MM.1S (cell line): ENCODE measurements at regions not wholly inside any gene's neighbourhood (a gene's known extent, or its start where the extent isn't known, plus 50 kb on each side); places are given as distances from the start of the nearest gene placed in this dataset.

Source experiments
- DNase-seq: peaks from one replicate; pipeline ENCODE4 v3.0.0-alpha.2; 2015
- H2AFZ ChIP-seq: fragments of 300-600 bp; sonication (generic); 2 replicates; pipeline ENCODE4 v1.6.0; 2016; ENCODE audit warnings: antibody characterized with exemption, low read length
- H3F3A ChIP-seq: fragments of 300-600 bp; sonication (generic); 2 replicates; pipeline ENCODE4 v1.6.1; 2016; ENCODE audit warnings: mild to moderate bottlenecking, antibody characterized with exemption, low read length, moderate library complexity, mixed read lengths; ENCODE audit not compliant: insufficient read depth
- H3K27ac ChIP-seq: fragments of 300-600 bp; sonication (generic); 2 replicates; pipeline ENCODE4 v1.5.1; 2016; ENCODE audit warnings: mild to moderate bottlenecking, low read length
- H3K27me3 ChIP-seq: fragments of 300-600 bp; sonication (generic); replicated peaks from 2 replicates; pipeline ENCODE4 v1.6.0; 2016; ENCODE audit warnings: low read length; ENCODE audit not compliant: insufficient read depth
- H3K36me3 ChIP-seq: fragments of 300-600 bp; sonication (generic); replicated peaks from 2 replicates; pipeline ENCODE4 v1.6.1; 2016; ENCODE audit warnings: mild to moderate bottlenecking, low read length, mixed read lengths; ENCODE audit not compliant: insufficient read depth
- H3K4me1 ChIP-seq: fragments of 300-600 bp; sonication (generic); 2 replicates; pipeline ENCODE4 v1.6.1; 2016; ENCODE audit warnings: low read length, mixed read lengths
- H3K4me2 ChIP-seq: fragments of 300-600 bp; sonication (generic); 2 replicates; pipeline ENCODE4 v1.6.0; 2016; ENCODE audit warnings: low read depth, low read length
- H3K4me3 ChIP-seq: fragments of 300-600 bp; sonication (generic); 2 replicates; pipeline ENCODE4 v1.5.1; 2016; ENCODE audit warnings: low read length, mixed read lengths
- H3K79me2 ChIP-seq: fragments of 300-600 bp; sonication (generic); 2 replicates; pipeline ENCODE4 v1.6.1; 2016; ENCODE audit warnings: mixed run types, low read length, mixed read lengths
- H3K9ac ChIP-seq: fragments of 300-600 bp; sonication (generic); 2 replicates; pipeline ENCODE4 v1.6.1; 2016; ENCODE audit warnings: low read length, mixed read lengths
- H3K9me2 ChIP-seq: fragments of 300-600 bp; sonication (generic); replicated peaks from 2 replicates; pipeline ENCODE4 v1.6.1; 2016; ENCODE audit warnings: mild to moderate bottlenecking, low read length, mixed read lengths; ENCODE audit not compliant: insufficient read depth
- H3K9me3 ChIP-seq: fragments of 300-600 bp; sonication (generic); replicated peaks from 2 replicates; pipeline ENCODE4 v1.6.1; 2016; ENCODE audit warnings: mild to moderate bottlenecking, low read length, mixed read lengths; ENCODE audit not compliant: insufficient read depth
- H4K20me1 ChIP-seq: fragments of 300-600 bp; sonication (generic); 2 replicates; pipeline ENCODE4 v1.6.1; 2016; ENCODE audit warnings: mild to moderate bottlenecking, low read length, moderate library complexity, mixed read lengths; ENCODE audit not compliant: insufficient read depth
- CTCF ChIP-seq: fragments of 300-600 bp; sonication (generic); IDR thresholded peaks from 2 replicates; pipeline ENCODE4 v1.5.1; 2016; ENCODE audit warnings: antibody characterized with exemption, low read length, mixed read lengths
- EZH2 ChIP-seq: fragments of 300-600 bp; sonication (generic); optimal IDR thresholded peaks from 2 replicates; pipeline ENCODE3; 2017; ENCODE audit warnings: low read depth, mild to moderate bottlenecking, antibody characterized with exemption, low read length, mixed read lengths
- EZH2phosphoT487 ChIP-seq: fragments of 300-600 bp; sonication (generic); IDR thresholded peaks from 2 replicates; pipeline ENCODE4 v1.6.1; 2018; ENCODE audit warnings: antibody characterized with exemption, low read length

GRCh38 chr13:60745343-60745742 lies 348.3 kb downstream of the TDRD3 start:
- no peak for TF ChIP-seq EZH2phosphoT487
- TF ChIP-seq CTCF, result no peak
- no peak for TF ChIP-seq EZH2
- H3K9me2 ChIP-seq, result no peaks in the 10 kb centered on the region
- H3K79me2 ChIP-seq, result no peaks in the 10 kb centered on the region
- no peak overlapping the region for H3K4me3 ChIP-seq
- H3K27ac ChIP-seq, result no peak overlapping the region
- H4K20me1 ChIP-seq, result no peaks in the 10 kb centered on the region
- H3K9me3 ChIP-seq, result no peaks in the 10 kb centered on the region
- H3K4me1 ChIP-seq, result no peaks in the 10 kb centered on the region
- no peak overlapping the region for H3K4me2 ChIP-seq
- H2AFZ ChIP-seq, result no peak overlapping the region
- no peak overlapping the region for H3K9ac ChIP-seq
- no peaks in the 10 kb centered on the region for H3K36me3 ChIP-seq
- no peak for DNase-seq
- H3K27me3 ChIP-seq, result no peaks in the 10 kb centered on the region
- H3F3A ChIP-seq, result no peaks in the 10 kb centered on the region

- no peak for TF ChIP-seq EZH2
- TF ChIP-seq CTCF, result no peak
- no peak for TF ChIP-seq EZH2phosphoT487
- H3K9ac ChIP-seq, result no peak overlapping the region
These were observed 336.9 kb downstream of the TDRD3 start for GRCh38 chr13:60733933-60734332.

GRCh38 chr13:60727140-60727539 lies 330.1 kb downstream of the TDRD3 start:
- no peak overlapping the region for H2AFZ ChIP-seq
- no peaks in the 10 kb centered on the region for H3K36me3 ChIP-seq
- no peaks in the 10 kb centered on the region for H4K20me1 ChIP-seq
- no peaks in the 10 kb centered on the region for H3F3A ChIP-seq
- TF ChIP-seq EZH2phosphoT487, result no peak
- TF ChIP-seq CTCF, result no peak
- no peak for TF ChIP-seq EZH2
- H3K9me2 ChIP-seq, result no peaks in the 10 kb centered on the region
- H3K4me3 ChIP-seq, result no peak overlapping the region
- no peak overlapping the region for H3K27ac ChIP-seq
- H3K27me3 ChIP-seq, result no peaks in the 10 kb centered on the region
- no peaks in the 10 kb centered on the region for H3K9me3 ChIP-seq
- peak; percentile 36 for DNase-seq
- no peak overlapping the region for H3K9ac ChIP-seq
- no peaks in the 10 kb centered on the region for H3K79me2 ChIP-seq
- no peak overlapping the region for H3K4me2 ChIP-seq
- no peaks in the 10 kb centered on the region for H3K4me1 ChIP-seq

More at GRCh38 chr13:60733933-60734332, 336.9 kb downstream of the TDRD3 start:
- no peaks in the 10 kb centered on the region for H3K36me3 ChIP-seq
- no peaks in the 10 kb centered on the region for H3F3A ChIP-seq
- no peaks in the 10 kb centered on the region for H4K20me1 ChIP-seq
- H3K27ac ChIP-seq, result no peak overlapping the region
- H3K79me2 ChIP-seq, result no peaks in the 10 kb centered on the region
- no peaks in the 10 kb centered on the region for H3K9me2 ChIP-seq
- no peaks in the 10 kb centered on the region for H3K4me1 ChIP-seq
- H3K4me3 ChIP-seq, result no peak overlapping the region
- no peak overlapping the region for H3K4me2 ChIP-seq
- H2AFZ ChIP-seq, result no peak overlapping the region
- H3K27me3 ChIP-seq, result no peaks in the 10 kb centered on the region
- no peaks in the 10 kb centered on the region for H3K9me3 ChIP-seq
- no peak for DNase-seq
